Panc1 (cell line): ENCODE measurements at regions not wholly inside any gene's neighbourhood (a gene's known extent, or its start where the extent isn't known, plus 50 kb on each side); places are given as distances from the start of the nearest gene placed in this dataset.

Experiments
- ATAC-seq: fragments of 200-7000 bp; cut with Tn5 transposase; 2 replicates; pipeline ENCODE4 v1.9.1; 2020; ENCODE audit warnings: mild to moderate bottlenecking, moderate library complexity
- BruUV-seq: library from RNA; stranded (reverse); fragments of 400-500 nt; replicated peaks from 2 replicates; lab custom pipeline; 2021; lab: Mats Ljungman, UMichigan
- CTCF ChIA-PET: fragments of 300-600 bp; sonication (Branson Sonifier 250); formaldehyde crosslinking; loops from one replicate; lab custom pipeline; 2022; ENCODE audit warnings: antibody characterized with exemption; lab: Charles Lee
- POLR2A ChIA-PET: fragments of 300-600 bp; sonication (Branson Sonifier 250); formaldehyde crosslinking; loops from one replicate; lab custom pipeline; 2022; ENCODE audit warnings: antibody characterized with exemption; lab: Charles Lee
- DNase-seq: peaks from one replicate; pipeline ENCODE4 v3.0.0-alpha.2; 2010; ENCODE audit warnings: low read depth, low spot score
- H3K27ac ChIP-seq: 2 replicates; pipeline ENCODE4 v1.5.1; 2011; ENCODE audit warnings: mild to moderate bottlenecking, low read length, inconsistent platforms
- H3K27me3 ChIP-seq: fragments of 200-500 bp; sonication (Bioruptor generic); 2 replicates; pipeline ENCODE4 v1.6.0; 2014; ENCODE audit warnings: low read length, inconsistent platforms; ENCODE audit not compliant: control insufficient read depth, insufficient read depth
- H3K36me3 ChIP-seq: fragments of 200-500 bp; sonication (Bioruptor generic); 2 replicates; pipeline ENCODE4 v1.5.1; 2014; ENCODE audit warnings: inconsistent platforms, mild to moderate bottlenecking, low read length, moderate library complexity; ENCODE audit not compliant: control insufficient read depth, insufficient read depth
- H3K4me1 ChIP-seq: 2 replicates; pipeline ENCODE4 v1.5.1; 2011; ENCODE audit warnings: inconsistent platforms, mild to moderate bottlenecking, low read length, moderate library complexity; ENCODE audit not compliant: control insufficient read depth, insufficient read depth
- H3K4me3 ChIP-seq, 2 experiments: 2 replicates each; pipeline ENCODE4 v1.5.1; 2011 to 2012; ENCODE audit warnings: low read depth in 2 of 2, low read length in 2 of 2, mild to moderate bottlenecking in 2 of 2, inconsistent platforms in 1 of 2, moderate library complexity in 1 of 2
- H3K9me3 ChIP-seq: fragments of 200-500 bp; sonication (Bioruptor generic); 2 replicates; pipeline ENCODE4 v1.5.1; 2014; ENCODE audit warnings: low read depth, mild to moderate bottlenecking, inconsistent platforms, low read length, moderate library complexity; ENCODE audit not compliant: control insufficient read depth, insufficient read depth
- CTCF ChIP-seq: fragments of 450-650 bp; IDR thresholded peaks from 2 replicates; pipeline ENCODE4 v1.5.1; 2017; ENCODE audit warnings: mild to moderate bottlenecking
- POLR2AphosphoS5 ChIP-seq: IDR thresholded peaks from 2 replicates; pipeline ENCODE4 v1.6.1; 2012; ENCODE audit warnings: mild to moderate bottlenecking, low read depth, low read length, moderate library complexity
- REST ChIP-seq, 2 experiments: IDR thresholded peaks; 2 replicates each; pipeline ENCODE4 v1.6.1; 2011 to 2012; ENCODE audit warnings: low read depth in 2 of 2, control low read depth in 1 of 2, low read length in 1 of 2, mild to moderate bottlenecking in 1 of 2, moderate library complexity in 1 of 2; ENCODE audit not compliant: insufficient read depth in 1 of 2
- SIN3A ChIP-seq: IDR thresholded peaks from 2 replicates; pipeline ENCODE4 v1.6.1; 2012; ENCODE audit warnings: low read depth, mild to moderate bottlenecking, low read length, moderate library complexity, borderline replicate concordance; ENCODE audit not compliant: insufficient read depth
- TCF7L2 ChIP-seq: IDR thresholded peaks from 2 replicates; pipeline ENCODE4 v1.6.1; 2011; ENCODE audit warnings: mild to moderate bottlenecking, low read depth, low read length, inconsistent platforms
- in situ Hi-C: cut with HindIII; loops from 2 replicates; pipeline ENCODE4 v1.10.0; 2016; ENCODE audit warnings: low sequenced_read_pairs, low pct_unique_long_range_greater_than_20kb
- intact Hi-C: fragments of 100-400 bp; cut with micrococcal nuclease; formaldehyde crosslinking; loops from one replicate; pipeline ENCODE4 v1.10.0; 2022; ENCODE audit not compliant: unreplicated experiment

GRCh38 chr4:16969696-16970135 is 71.3 kb upstream of the LDB2 start:
- DNase-seq (no peak), ATAC-seq (no peak)
- Histone ChIP-seq H3K4me3 (no peak overlapping the region), H3K9me3 (no peaks in the 10 kb centered on the region), H3K27me3 (no peaks in the 10 kb centered on the region; the same call in 1 of the 2 replicates), H3K27ac (no peak overlapping the region), H3K36me3 (no peaks in the 10 kb centered on the region), H3K4me1 (no peaks in the 10 kb centered on the region)
- in situ Hi-C loops (no loop called here), intact Hi-C loops (no loop called here)
- POLR2A ChIA-PET: no interaction called here
- no peak for TF ChIP-seq TCF7L2
- TF ChIP-seq CTCF: no peak
- no peak for TF ChIP-seq SIN3A
- TF ChIP-seq POLR2AphosphoS5: no peak
- no peak for TF ChIP-seq REST (IDR thresholded peaks at IDR 0.05; ENCODE audit: insufficient read depth in 1 of 2, low read depth in 2 of 2, low read length in 1 of 2)
- BruUV-seq: no TSS peak
- CTCF ChIA-PET: no interaction called here

GRCh38 chr4:16967722-16968121 is 69.3 kb upstream of the LDB2 start:
- ATAC-seq (no peak), DNase-seq (no peak)
- CTCF ChIA-PET: no interaction called here
- in situ Hi-C loops: no loop called here
- no peaks in the 10 kb centered on the region for H3K27me3 ChIP-seq
- no peaks in the 10 kb centered on the region for H3K36me3 ChIP-seq
- H3K4me1 ChIP-seq: no peaks in the 10 kb centered on the region
- POLR2A ChIA-PET: no interaction called here
- no TSS peak for BruUV-seq
- H3K9me3 ChIP-seq: no peaks in the 10 kb centered on the region
- H3K4me3 ChIP-seq: no peak overlapping the region
- H3K27ac ChIP-seq: no peak overlapping the region
- no peak for TF ChIP-seq REST (IDR thresholded peaks at IDR 0.05; ENCODE audit: insufficient read depth in 1 of 2, low read depth in 2 of 2, low read length in 1 of 2)
- no peak for TF ChIP-seq SIN3A
- TF ChIP-seq TCF7L2: no peak
- TF ChIP-seq CTCF: no peak
- no peak for TF ChIP-seq POLR2AphosphoS5
- intact Hi-C loops: no loop called here
